Liver (tissue), 8 donors: ENCODE measurements at regions not wholly inside any gene's neighbourhood (a gene's known extent, or its start where the extent isn't known, plus 50 kb on each side); places are given as distances from the start of the nearest gene placed in this dataset.

Experiments
- DNase-seq: peaks from one replicate; pipeline ENCODE4 v3.0.0-alpha.2; 2017; ENCODE audit warnings: low spot score
- H3K27ac ChIP-seq, 2 donors: one replicate each; pipeline ENCODE4 v1.7.0; 2013; ENCODE audit warnings: inconsistent platforms in 2 of 2, low read length in 2 of 2, control low read depth in 1 of 2, low read depth in 1 of 2, mild to moderate bottlenecking in 1 of 2
- H3K27me3 ChIP-seq, 4 donors: one replicate each; pipeline versions ENCODE4 v1.6.1 to v1.7.0; 2013; ENCODE audit warnings: low read length in 3 of 4, inconsistent platforms in 1 of 4, mild to moderate bottlenecking in 1 of 4, moderate library complexity in 1 of 4; ENCODE audit not compliant: control insufficient read depth in 4 of 4, insufficient read depth in 4 of 4
- H3K36me3 ChIP-seq, 4 donors: one replicate each; pipeline versions ENCODE4 v1.6.1 to v1.7.0; 2013; ENCODE audit warnings: low read length in 3 of 4, mild to moderate bottlenecking in 3 of 4, low read depth in 1 of 4, moderate library complexity in 1 of 4; ENCODE audit not compliant: control insufficient read depth in 4 of 4, insufficient read depth in 3 of 4
- H3K4me1 ChIP-seq, 4 donors: one replicate each; pipeline versions ENCODE4 v1.6.1 to v1.7.0; 2013; ENCODE audit warnings: low read length in 3 of 4, mild to moderate bottlenecking in 3 of 4, moderate library complexity in 1 of 4; ENCODE audit not compliant: control insufficient read depth in 4 of 4, insufficient read depth in 4 of 4
- H3K4me3 ChIP-seq, 3 donors: one replicate each; pipeline versions ENCODE4 v1.6.1 to v1.7.0; 2013; ENCODE audit warnings: low read length in 3 of 3, control low read depth in 1 of 3, low read depth in 1 of 3, mild to moderate bottlenecking in 1 of 3
- H3K9ac ChIP-seq, 2 donors: one replicate each; pipeline ENCODE4 v1.7.0; 2013; ENCODE audit warnings: low read length in 2 of 2, mild to moderate bottlenecking in 2 of 2, moderate library complexity in 2 of 2, control low read depth in 1 of 2, low read depth in 1 of 2
- H3K9me3 ChIP-seq, 4 donors: one replicate each; pipeline versions ENCODE4 v1.6.1 to v1.7.0; 2013; ENCODE audit warnings: low read length in 3 of 4; ENCODE audit not compliant: control insufficient read depth in 4 of 4
- ATF3 ChIP-seq: IDR thresholded peaks from 2 replicates; pipeline ENCODE4 v1.6.1; 2016; ENCODE audit warnings: antibody characterized with exemption
- CTCF ChIP-seq: fragments of 150-350 bp; IDR thresholded peaks from 2 replicates; pipeline ENCODE4 v1.5.1; 2017; ENCODE audit warnings: improper control_type of control experiment, low read depth, low read length; ENCODE audit not compliant: missing input control
- EGR1 ChIP-seq, 2 donors: IDR thresholded peaks; 2 replicates each; pipeline ENCODE4 v1.6.1; 2016 to 2018; ENCODE audit warnings: antibody characterized with exemption in 2 of 2, low read depth in 2 of 2
- FOXA1 ChIP-seq: IDR thresholded peaks from 2 replicates; pipeline ENCODE4 v1.6.1; 2016; ENCODE audit warnings: antibody characterized with exemption
- FOXA2 ChIP-seq: IDR thresholded peaks from 2 replicates; pipeline ENCODE4 v1.6.1; 2016; ENCODE audit warnings: antibody characterized with exemption
- GABPA ChIP-seq, 2 donors: IDR thresholded peaks in 1 of 2; conservative IDR thresholded peaks in 1 of 2; 2 replicates each; pipeline ENCODE4 v1.6.1; 2016; ENCODE audit warnings: antibody characterized with exemption in 2 of 2, mild to moderate bottlenecking in 1 of 2, moderate library complexity in 1 of 2
- HNF4A ChIP-seq, 2 donors: conservative IDR thresholded peaks; 2 replicates each; pipeline ENCODE4 v1.6.1; 2016; ENCODE audit warnings: antibody characterized with exemption in 2 of 2, mild to moderate bottlenecking in 2 of 2
- HNF4G ChIP-seq: IDR thresholded peaks from 2 replicates; pipeline ENCODE4 v1.6.1; 2016; ENCODE audit warnings: antibody characterized with exemption
- JUND ChIP-seq, 2 donors: IDR thresholded peaks; 2 replicates each; pipeline ENCODE4 v1.6.1; 2016; ENCODE audit warnings: antibody characterized with exemption in 2 of 2
- MAX ChIP-seq: IDR thresholded peaks from 2 replicates; pipeline ENCODE4 v1.6.1; 2016; ENCODE audit warnings: antibody characterized with exemption
- NR2F2 ChIP-seq: IDR thresholded peaks from 2 replicates; pipeline ENCODE4 v1.6.1; 2016; ENCODE audit warnings: antibody characterized with exemption
- RAD21 ChIP-seq, 2 donors: IDR thresholded peaks; 2 replicates each; pipeline ENCODE4 v1.6.1; 2016; ENCODE audit warnings: antibody characterized with exemption in 2 of 2, mild to moderate bottlenecking in 2 of 2
- REST ChIP-seq: IDR thresholded peaks from 2 replicates; pipeline ENCODE4 v1.6.1; 2016; ENCODE audit warnings: antibody characterized with exemption, mild to moderate bottlenecking
- RXRA ChIP-seq, 2 donors: IDR thresholded peaks; 2 replicates each; pipeline ENCODE4 v1.6.1; 2017 to 2018; ENCODE audit warnings: antibody characterized with exemption in 2 of 2, mild to moderate bottlenecking in 1 of 2
- SP1 ChIP-seq: IDR thresholded peaks from 2 replicates; pipeline ENCODE4 v1.6.1; 2018; ENCODE audit warnings: antibody characterized with exemption, mild to moderate bottlenecking
- TAF1 ChIP-seq: conservative IDR thresholded peaks from 2 replicates; pipeline ENCODE4 v1.6.1; 2016; ENCODE audit warnings: antibody characterized with exemption, mild to moderate bottlenecking
- ZBTB33 ChIP-seq: IDR thresholded peaks from 2 replicates; pipeline ENCODE4 v1.6.1; 2016; ENCODE audit warnings: antibody characterized with exemption
- WGBS: extraction: QIAGEN DNeasy Blood & Tissue Kit; methylation state at CpG from one replicate; pipeline ENCODE4 v1.1.7; 2013; 5-methylcytosine and 5-hydroxymethylcytosine counted together
- donor health status: healthy.
- donor health status: healthy.
- donor health status: healthy.
- donor health status: healthy.
- donor health status: healthy.

- TF ChIP-seq CTCF (no peak), SP1 (no peak), MAX (no peak), ATF3 (no peak), FOXA2 (no peak), HNF4G (no peak), TAF1 (no peak), NR2F2 (no peak), JUND (IDR thresholded peaks at IDR 0.05) (no peak)
Measured at GRCh38 chr4:120526033-120526432, 396.5 kb downstream of the PRDM5 start (continued).

- DNase-seq, result no peak
- Histone ChIP-seq H3K4me3 (no peak overlapping the region), H3K27me3 (no peaks in the 10 kb centered on the region), H3K4me1 (no peaks in the 10 kb centered on the region), H3K27ac (no peak overlapping the region), H3K36me3 (no peaks in the 10 kb centered on the region), H3K9ac (no peak overlapping the region), H3K9me3 (no peaks in the 10 kb centered on the region)
- TF ChIP-seq GABPA (IDR thresholded peaks at IDR 0.05 in 1 of 2, conservative IDR thresholded peaks at IDR 0.05 in 1 of 2) (no peak), EGR1 (IDR thresholded peaks at IDR 0.05; ENCODE audit: low read depth in 2 of 2) (no peak), CTCF (no peak), HNF4G (no peak), ZBTB33 (no peak), RXRA (IDR thresholded peaks at IDR 0.05) (no peak), HNF4A (conservative IDR thresholded peaks at IDR 0.05) (no peak), NR2F2 (no peak), SP1 (no peak), FOXA2 (no peak), MAX (no peak), FOXA1 (no peak), REST (no peak), RAD21 (IDR thresholded peaks at IDR 0.05) (no peak)
- 85% methylated on average over 4 of the region's 4 CpGs for WGBS
Measured at GRCh38 chr4:120525106-120525505, 397.4 kb downstream of the PRDM5 start.
